NCI-H748 (cell line): ENCODE measurements at regions not wholly inside any gene's neighbourhood (a gene's known extent, or its start where the extent isn't known, plus 50 kb on each side); places are given as distances from the start of the nearest gene placed in this dataset.
"Not testable (repeated sequence)": the region's sequence is repeated elsewhere in the genome, so short reads cannot be mapped to it uniquely, and the experiment has no call there.

ENCODE experiments used
- DNase-seq: peaks from one replicate; lab custom pipeline; 2025; ENCODE audit not compliant: unreplicated experiment; lab: John Stamatoyannopoulos, UW

- DNase-seq = peak; percentile 75
Measured at GRCh38 chr1:58932859-58933598, 149.2 kb upstream of the JUN start.

GRCh38 chr1:58933599-58933926 is 149.7 kb upstream of the JUN start:
- no peak for DNase-seq

- DNase-seq = no peak
Measured at GRCh38 chr1:58934706-58935105, 150.9 kb upstream of the JUN start.

- DNase-seq = no peak
Measured at GRCh38 chr1:58936973-58937372, 153.1 kb upstream of the JUN start.

- DNase-seq = no peak
Measured at GRCh38 chr1:58939146-58939545, 155.3 kb upstream of the JUN start.

- DNase-seq = no peak
Measured at GRCh38 chr1:58939666-58940370, 156.0 kb upstream of the JUN start.

GRCh38 chr1:58941471-58942289 is 157.8 kb upstream of the JUN start:
- DNase-seq = no peak

- DNase-seq = no peak
Measured at GRCh38 chr1:58942759-58943191, 158.9 kb upstream of the JUN start.

- DNase-seq = no peak
Measured at GRCh38 chr1:58943776-58944175, 159.9 kb upstream of the JUN start.

- DNase-seq = no peak
Measured at GRCh38 chr1:58944439-58944838, 160.6 kb upstream of the JUN start.

- DNase-seq = no peak
Measured at GRCh38 chr1:58946390-58946789, 162.5 kb upstream of the JUN start.

GRCh38 chr1:58948671-58949070 is 164.8 kb upstream of the JUN start:
- no peak for DNase-seq

GRCh38 chr1:58949551-58950220 is 165.8 kb upstream of the JUN start:
- DNase-seq = no peak

- no peak for DNase-seq
Measured at GRCh38 chr1:58950897-58951296, 167.1 kb upstream of the JUN start.

GRCh38 chr1:58953951-58954350 is 170.1 kb upstream of the JUN start:
- DNase-seq = not testable (repeated sequence)

GRCh38 chr1:58963287-58963686 is 179.4 kb upstream of the JUN start:
- DNase-seq = not testable (repeated sequence)

- DNase-seq = no peak
Measured at GRCh38 chr1:58964428-58964827, 180.6 kb upstream of the JUN start.

- no peak for DNase-seq
Measured at GRCh38 chr1:58964880-58965279, 181.0 kb upstream of the JUN start.

- no peak for DNase-seq
Measured at GRCh38 chr1:58966103-58966916, 182.5 kb upstream of the JUN start.

- no peak for DNase-seq
Measured at GRCh38 chr1:58966917-58967740, 183.3 kb upstream of the JUN start.
